KBM-7 (cell line): ENCODE measurements at regions not wholly inside any gene's neighbourhood (a gene's known extent, or its start where the extent isn't known, plus 50 kb on each side); places are given as distances from the start of the nearest gene placed in this dataset.

Experiments used
- DNase-seq: peaks from one replicate; pipeline ENCODE4 v3.0.0-alpha.2; 2015
- in situ Hi-C: fragments of 300-500 bp; cut with MboI; formaldehyde crosslinking; loops from 2 replicates; pipeline ENCODE4 v1.14.3; 2020; ENCODE audit warnings: low sequenced_read_pairs, low pct_unique_long_range_greater_than_20kb, mixed read lengths

DNA sequence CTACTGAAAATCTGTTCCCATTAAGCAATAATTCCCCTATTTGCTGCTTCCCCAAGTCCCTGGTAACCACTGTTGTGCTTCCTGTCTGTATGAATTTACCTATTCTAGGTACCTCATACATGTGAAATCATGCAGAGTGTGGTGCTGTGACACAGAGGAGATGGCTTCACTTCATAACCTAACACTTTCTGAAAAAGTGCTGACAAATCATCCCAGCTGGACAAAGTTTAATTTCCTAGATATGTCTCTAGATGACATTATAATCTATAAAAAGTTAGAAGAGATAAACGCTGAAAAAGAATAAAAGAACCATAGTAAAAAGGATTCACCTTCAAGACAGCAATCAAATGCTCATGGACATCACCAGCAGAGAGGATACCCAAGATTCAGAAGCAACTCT, 277.9 kb downstream of the SKIDA1 start:
- no peak for DNase-seq
- in situ Hi-C loops = no loop called here

GRCh38 chr10:21246178-21246577, 279.3 kb downstream of the SKIDA1 start:
- no peak for DNase-seq
- in situ Hi-C loops = no loop called here

GRCh38 chr10:21243748-21244257, 281.7 kb downstream of the SKIDA1 start:
- DNase-seq = no peak
- in situ Hi-C loops = no loop called here

GRCh38 chr10:21242915-21243314, 282.6 kb downstream of the SKIDA1 start:
- DNase-seq = no peak
- in situ Hi-C loops = no loop called here

- in situ Hi-C loops = no loop called here
- DNase-seq = no peak
Measured at GRCh38 chr10:21238717-21239116, 286.8 kb downstream of the SKIDA1 start.

- in situ Hi-C loops = no loop called here
- DNase-seq = no peak
Measured at GRCh38 chr10:21238044-21238443, 287.4 kb downstream of the SKIDA1 start.

DNA sequence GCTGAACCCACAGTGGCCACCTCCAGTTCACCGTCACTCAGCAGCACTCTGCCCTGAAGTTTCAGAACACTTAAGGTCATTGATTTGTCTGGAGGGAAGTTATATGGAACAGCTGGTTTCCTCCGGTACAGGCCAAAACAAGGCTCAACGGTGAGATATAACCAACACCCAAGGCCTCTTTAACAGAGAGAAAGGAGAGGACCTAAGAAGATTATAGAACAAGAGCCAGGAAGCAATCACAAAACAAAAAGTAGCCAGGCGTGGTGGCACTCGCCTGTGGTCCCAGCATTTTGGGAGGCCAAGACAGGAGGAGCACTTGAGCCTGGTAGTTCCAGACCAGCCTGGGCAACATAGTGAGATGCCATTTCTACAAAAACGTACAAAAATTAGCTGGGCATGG, 290.7 kb downstream of the SKIDA1 start:
- no peak for DNase-seq
- in situ Hi-C loops = no loop called here

GRCh38 chr10:21230219-21230618, 295.3 kb downstream of the SKIDA1 start:
- in situ Hi-C loops = no loop called here

GRCh38 chr10:21217748-21218367, 307.6 kb downstream of the SKIDA1 start:
- in situ Hi-C loops = no loop called here
- DNase-seq = no peak

More at GRCh38 chr10:21230219-21230618, 295.3 kb downstream of the SKIDA1 start:
- DNase-seq = no peak

- no peak for DNase-seq
- in situ Hi-C loops = no loop called here
Measured at GRCh38 chr10:21217107-21217506, 308.4 kb downstream of the SKIDA1 start.

GRCh38 chr10:21214329-21214728, 311.2 kb downstream of the SKIDA1 start:
- in situ Hi-C loops = no loop called here
- DNase-seq = no peak

- no peak for DNase-seq
- in situ Hi-C loops = no loop called here
Measured at GRCh38 chr10:21213381-21213780, 312.1 kb downstream of the SKIDA1 start.

DNA sequence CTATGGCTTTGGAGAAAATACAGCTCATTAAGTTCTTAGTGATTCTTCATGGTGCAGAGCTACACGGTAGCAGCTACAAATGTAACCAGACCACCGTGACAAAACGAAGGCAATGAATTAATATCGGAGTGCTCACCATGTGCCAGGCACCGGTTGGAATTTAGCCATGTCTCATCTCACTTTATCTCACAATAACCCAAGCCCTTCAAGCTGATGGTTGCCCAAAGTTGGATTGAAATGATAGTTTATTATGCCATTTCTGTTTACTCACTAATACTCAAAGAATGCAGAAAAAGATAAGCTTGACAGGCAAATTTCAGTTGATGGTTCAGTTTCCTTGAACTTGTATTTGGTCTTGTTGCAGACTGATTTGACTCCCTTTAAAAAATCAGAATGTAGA, 312.6 kb downstream of the SKIDA1 start:
- no peak for DNase-seq
- in situ Hi-C loops = no loop called here

GRCh38 chr10:21212348-21212747, 313.1 kb downstream of the SKIDA1 start:
- in situ Hi-C loops = no loop called here
- DNase-seq = peak; percentile 5

DNA sequence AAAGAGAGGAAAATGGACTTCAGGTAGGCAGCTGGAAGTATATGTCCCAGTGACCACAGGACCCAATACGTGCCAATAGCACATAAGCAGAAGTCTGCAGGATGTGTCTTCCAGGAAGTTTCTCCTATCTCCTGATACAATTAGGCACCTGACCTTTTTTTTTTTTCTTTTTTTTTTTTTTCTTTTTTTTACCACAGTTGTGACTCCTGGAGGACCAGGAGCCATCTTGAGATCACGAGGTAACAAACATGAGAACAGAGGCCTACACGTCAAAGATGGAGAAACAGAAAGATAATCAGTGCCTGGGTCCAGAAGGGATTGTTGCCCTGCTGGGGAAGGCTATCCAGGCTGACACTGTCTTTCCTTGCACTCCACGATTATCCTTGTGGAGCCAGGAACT, 312.4 kb upstream of the NEBL start:
- DNase-seq = no peak
- in situ Hi-C loops = no loop called here

DNA sequence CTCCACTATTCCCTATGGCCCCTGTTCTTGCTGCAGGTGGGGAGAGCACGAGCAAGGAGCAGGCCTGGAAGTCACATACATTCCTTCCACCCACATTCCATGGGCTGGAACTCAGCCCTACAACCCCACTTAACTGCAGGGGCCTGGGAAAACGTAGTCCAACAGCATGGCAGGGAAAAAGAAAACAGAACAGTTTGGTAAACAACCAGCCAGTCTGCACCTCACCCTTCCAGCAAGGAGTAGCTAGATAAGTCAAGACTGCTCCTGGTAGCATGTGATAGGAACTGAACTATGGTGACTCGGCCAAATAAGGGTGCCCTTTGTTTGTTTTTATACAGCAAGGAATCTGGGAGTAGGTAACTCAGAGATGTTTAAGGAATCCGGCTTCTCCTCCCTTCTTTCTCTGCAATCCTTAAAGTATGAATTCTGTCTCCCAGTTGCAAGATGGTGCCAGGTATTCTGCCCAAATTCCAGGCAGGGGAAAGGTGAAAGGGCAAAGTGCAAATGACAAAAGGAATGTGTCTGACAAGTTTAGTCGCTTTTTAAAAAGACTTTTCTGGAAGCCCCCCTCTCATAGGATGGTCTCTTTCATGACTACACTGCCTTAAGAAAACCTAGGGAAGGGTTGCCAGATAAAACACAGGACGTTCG, 311.7 kb upstream of the NEBL start:
- in situ Hi-C loops = no loop called here
- no peak for DNase-seq

GRCh38 chr10:21207852-21208646, 310.9 kb upstream of the NEBL start:
- in situ Hi-C loops = no loop called here

DNA sequence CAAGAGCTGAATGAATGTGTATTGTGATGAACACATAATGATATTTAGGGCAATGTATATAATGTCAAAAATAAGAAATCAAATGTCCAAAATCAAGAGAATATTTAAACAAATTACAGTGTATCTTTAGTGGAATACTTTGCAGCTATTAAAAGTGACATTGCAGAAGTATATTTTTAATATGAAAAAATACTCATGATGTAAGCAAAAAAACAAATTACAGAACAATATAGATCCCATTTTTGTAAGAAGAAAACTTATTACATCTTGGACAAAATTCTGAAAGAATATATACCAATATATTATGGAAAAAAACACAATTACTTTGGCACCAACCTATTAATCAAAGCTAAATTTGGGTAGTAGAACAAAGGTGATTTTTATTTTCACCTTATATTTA, 308.2 kb upstream of the NEBL start:
- no peak for DNase-seq
- in situ Hi-C loops = no loop called here

More at GRCh38 chr10:21207852-21208646, 310.9 kb upstream of the NEBL start:
- no peak for DNase-seq

GRCh38 chr10:21203473-21204107, 306.5 kb upstream of the NEBL start:
- in situ Hi-C loops = no loop called here
- DNase-seq = no peak
